ENCODE measurements at regions not wholly inside any gene's neighbourhood (a gene's known extent, or its start where the extent isn't known, plus 50 kb on each side); places are given as distances from the start of the nearest gene placed in this dataset.
A peak's percentile ranks its signal among the peaks of the same experiment; 100 is the strongest.
"Not testable (repeated sequence)": the region's sequence is repeated elsewhere in the genome, so short reads cannot be mapped to it uniquely, and the experiment has no call there.

DNA sequence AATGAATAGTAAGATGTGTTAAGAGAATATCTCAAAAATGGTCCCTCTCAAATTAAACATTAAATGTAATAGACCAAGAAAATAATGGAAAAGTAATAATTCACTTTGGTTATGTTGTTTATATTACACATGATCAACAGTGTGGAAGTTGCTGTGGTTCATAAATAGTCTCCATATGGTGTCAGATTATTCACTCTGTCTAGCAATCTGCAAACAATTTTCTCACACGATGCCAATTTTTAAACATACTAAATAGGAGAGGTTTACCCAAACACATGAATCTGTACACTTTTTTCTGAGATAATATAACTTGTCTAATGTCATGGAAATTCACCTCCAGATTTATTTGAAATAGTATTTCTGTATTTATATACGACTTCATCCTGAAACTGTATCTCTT lies 217.4 kb upstream of the FBXL7 start:
- TF ChIP-seq POLR2AphosphoS5 (IDR thresholded peaks at IDR 0.05) (no peak), POLR2A (IDR thresholded peaks at IDR 0.05) (no peak), EP300 (IDR thresholded peaks at IDR 0.05) (no peak)
- TF ChIP-seq, protein P1, sequence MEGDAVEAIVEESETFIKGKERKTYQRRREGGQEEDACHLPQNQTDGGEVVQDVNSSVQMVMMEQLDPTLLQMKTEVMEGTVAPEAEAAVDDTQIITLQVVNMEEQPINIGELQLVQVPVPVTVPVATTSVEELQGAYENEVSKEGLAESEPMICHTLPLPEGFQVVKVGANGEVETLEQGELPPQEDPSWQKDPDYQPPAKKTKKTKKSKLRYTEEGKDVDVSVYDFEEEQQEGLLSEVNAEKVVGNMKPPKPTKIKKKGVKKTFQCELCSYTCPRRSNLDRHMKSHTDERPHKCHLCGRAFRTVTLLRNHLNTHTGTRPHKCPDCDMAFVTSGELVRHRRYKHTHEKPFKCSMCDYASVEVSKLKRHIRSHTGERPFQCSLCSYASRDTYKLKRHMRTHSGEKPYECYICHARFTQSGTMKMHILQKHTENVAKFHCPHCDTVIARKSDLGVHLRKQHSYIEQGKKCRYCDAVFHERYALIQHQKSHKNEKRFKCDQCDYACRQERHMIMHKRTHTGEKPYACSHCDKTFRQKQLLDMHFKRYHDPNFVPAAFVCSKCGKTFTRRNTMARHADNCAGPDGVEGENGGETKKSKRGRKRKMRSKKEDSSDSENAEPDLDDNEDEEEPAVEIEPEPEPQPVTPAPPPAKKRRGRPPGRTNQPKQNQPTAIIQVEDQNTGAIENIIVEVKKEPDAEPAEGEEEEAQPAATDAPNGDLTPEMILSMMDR (IDR thresholded peaks at IDR 0.05), result no peak
- 59 to 78% (median 75%) methylated on average over 2 of the region's 2 CpGs for WGBS, 5 donors
- no peak overlapping the region for H3K27ac ChIP-seq
- H3K4me3 ChIP-seq, result no peak overlapping the region
- intact Hi-C loops (cut with DNase I; ENCODE audit: low total_unique reads), result no loop called here
- H3K9me3 ChIP-seq, result peaks cover 0 to 8% (median 4%) of the 10 kb centered on the region in 4 donors
- H3K4me1 ChIP-seq, result no peaks in the 10 kb centered on the region
- H3K27me3 ChIP-seq, result no peaks in the 10 kb centered on the region
- H3K36me3 ChIP-seq, result no peaks in the 10 kb centered on the region
- peak in 1 of 2 donors; percentile 26 for DNase-seq

DNA sequence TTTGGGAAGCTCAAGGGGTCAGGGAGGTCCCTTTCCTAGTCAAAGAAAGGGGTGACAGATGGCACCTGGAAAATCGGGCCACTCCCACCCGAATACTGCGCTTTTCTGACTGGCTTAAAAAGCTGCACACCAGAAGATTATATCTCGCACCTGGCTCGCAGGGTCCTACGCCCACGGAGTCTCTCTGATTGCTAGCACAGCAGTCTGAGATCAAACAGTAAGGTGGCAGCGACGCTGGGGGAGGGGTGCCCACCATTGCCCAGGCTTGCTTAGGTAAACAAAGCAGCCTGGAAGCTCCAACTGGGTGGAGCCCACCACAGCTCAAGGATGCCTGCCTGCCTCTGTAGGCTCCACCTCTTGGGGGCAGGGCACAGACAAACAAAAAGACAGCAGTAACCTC lies 228.4 kb upstream of the FBXL7 start:
- intact Hi-C loops (cut with DNase I; ENCODE audit: low total_unique reads); H3K9me3 ChIP-seq; H3K4me1 ChIP-seq; DNase-seq; H3K27me3 ChIP-seq; H3K27ac ChIP-seq; H3K36me3 ChIP-seq; H3K4me3 ChIP-seq: not testable (repeated sequence)
- 41 to 59% (median 49%) methylated on average over 7 to 9 of the region's 9 CpGs for WGBS, 5 donors

DNA sequence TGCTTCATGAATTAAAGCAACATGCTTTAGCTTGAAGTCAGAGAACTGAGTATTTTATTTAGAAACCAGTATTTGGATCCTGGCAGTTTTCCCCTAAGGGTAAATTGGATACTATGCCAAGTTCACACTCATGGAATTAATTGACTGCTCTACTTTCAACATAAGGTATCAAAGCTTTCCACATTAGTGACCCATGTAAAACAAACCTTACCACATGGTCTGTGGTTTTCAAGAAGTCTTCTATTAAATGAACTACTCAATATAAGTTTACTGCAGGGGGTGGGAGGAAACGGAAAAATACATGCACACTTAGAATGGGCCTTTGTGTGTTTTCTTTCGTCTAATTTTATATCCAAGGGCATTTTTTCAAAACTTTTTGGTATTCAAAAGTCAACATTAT lies 232.0 kb upstream of the FBXL7 start:
- intact Hi-C loops (cut with DNase I; ENCODE audit: low total_unique reads), result no loop called here
- Histone ChIP-seq H3K9me3 (peaks cover 0 to 7% (median 4%) of the 10 kb centered on the region in 4 donors), H3K4me3 (no peak overlapping the region), H3K27me3 (no peaks in the 10 kb centered on the region), H3K4me1 (no peaks in the 10 kb centered on the region), H3K27ac (no peak overlapping the region), H3K36me3 (no peaks in the 10 kb centered on the region)
- TF ChIP-seq EP300 (IDR thresholded peaks at IDR 0.05) (no peak), POLR2AphosphoS5 (IDR thresholded peaks at IDR 0.05) (no peak), POLR2A (IDR thresholded peaks at IDR 0.05) (no peak)
- TF ChIP-seq, protein P1 (IDR thresholded peaks at IDR 0.05), result no peak
- DNase-seq, result no peak
- 57 to 77% (median 66%) methylated on average over 2 of the region's 2 CpGs for WGBS, 5 donors

DNA sequence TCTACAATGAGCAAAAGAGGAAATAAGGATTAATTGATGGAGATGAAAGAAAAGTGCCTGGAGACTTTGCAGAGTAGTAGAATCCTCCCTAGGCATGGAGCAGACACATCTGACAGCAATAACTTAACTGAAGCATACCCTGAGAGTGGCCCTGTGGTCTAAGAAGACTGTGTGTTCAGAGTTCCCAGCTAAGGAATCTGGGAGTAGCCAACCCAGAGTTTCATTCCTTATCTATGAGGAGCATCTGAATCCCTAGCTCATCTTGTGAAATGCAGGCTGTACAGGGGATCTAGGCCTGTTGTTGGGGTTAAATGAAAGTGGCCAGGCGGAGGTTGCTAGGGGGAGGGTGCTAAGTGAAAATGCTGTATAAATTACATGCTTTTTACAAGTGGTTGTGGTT lies 233.1 kb upstream of the FBXL7 start:
- Histone ChIP-seq H3K36me3 (no peaks in the 10 kb centered on the region), H3K4me3 (no peak overlapping the region), H3K9me3 (peaks cover 0 to 7% (median 4%) of the 10 kb centered on the region in 4 donors), H3K4me1 (peaks cover 0 to 7% (median under 1%) of the 10 kb centered on the region in 4 donors), H3K27ac (no peak overlapping the region), H3K27me3 (no peaks in the 10 kb centered on the region)
- 37 to 91% (median 69%) methylated on average over 1 of the region's 1 CpG for WGBS, 5 donors
- intact Hi-C loops (cut with DNase I; ENCODE audit: low total_unique reads), result no loop called here
- DNase-seq, result no peak
- TF ChIP-seq POLR2AphosphoS5 (IDR thresholded peaks at IDR 0.05) (no peak), POLR2A (IDR thresholded peaks at IDR 0.05) (no peak), EP300 (IDR thresholded peaks at IDR 0.05) (no peak)
- TF ChIP-seq, protein P1 (IDR thresholded peaks at IDR 0.05), result no peak

DNA sequence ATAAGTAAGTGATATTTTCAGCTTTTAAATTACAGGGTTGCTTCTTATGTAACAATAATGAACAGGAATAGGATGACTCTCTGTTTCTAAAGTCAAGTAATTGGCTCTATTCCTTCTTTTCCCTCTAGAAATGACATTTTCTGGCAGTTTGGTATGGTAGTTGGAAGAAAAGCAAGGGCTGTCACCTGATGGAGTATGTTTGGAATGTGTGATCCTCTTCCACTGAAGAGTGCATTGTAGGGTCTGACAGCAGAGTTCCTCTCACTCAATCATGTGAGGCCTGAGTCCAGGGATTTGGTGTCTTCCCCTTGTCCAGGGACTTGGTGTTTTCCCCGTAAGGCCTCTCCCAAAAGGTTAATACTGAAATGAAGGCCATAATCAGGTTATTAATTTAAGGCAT lies 233.8 kb upstream of the FBXL7 start:
- Histone ChIP-seq H3K27me3 (no peaks in the 10 kb centered on the region), H3K4me3 (no peak overlapping the region), H3K4me1 (peaks cover 0 to 12% (median 2%) of the 10 kb centered on the region in 4 donors), H3K36me3 (no peaks in the 10 kb centered on the region), H3K9me3 (peaks cover 0 to 7% (median 4%) of the 10 kb centered on the region in 4 donors), H3K27ac (no peak overlapping the region)
- no peak for TF ChIP-seq POLR2AphosphoS5 (IDR thresholded peaks at IDR 0.05)
- TF ChIP-seq EP300 (IDR thresholded peaks at IDR 0.05), result no peak
- intact Hi-C loops (cut with DNase I; ENCODE audit: low total_unique reads), result no loop called here
- no peak for DNase-seq
- 65 to 86% (median 67%) methylated on average over 1 of the region's 1 CpG for WGBS, 5 donors
